ENCODE measurements at regions not wholly inside any gene's neighbourhood (a gene's known extent, or its start where the extent isn't known, plus 50 kb on each side); places are given as distances from the start of the nearest gene placed in this dataset.
"Not testable (repeated sequence)": the region's sequence is repeated elsewhere in the genome, so short reads cannot be mapped to it uniquely, and the experiment has no call there.

- DNase-seq: no peak
These were observed 112.1 kb downstream of the CENPF start for GRCh38 chr1:214715126-214715525.

GRCh38 chr1:214717351-214717750 lies 114.4 kb downstream of the CENPF start:
- no peak for DNase-seq

- DNase-seq: no peak
These were observed 115.7 kb downstream of the CENPF start for GRCh38 chr1:214718724-214719123.

- DNase-seq: no peak
These were observed 116.2 kb downstream of the CENPF start for GRCh38 chr1:214719207-214719606.

GRCh38 chr1:214720561-214720960 lies 117.6 kb downstream of the CENPF start:
- no peak for DNase-seq

GRCh38 chr1:214727274-214727673 lies 124.3 kb downstream of the CENPF start:
- DNase-seq: no peak

GRCh38 chr1:214739621-214740238 lies 136.7 kb downstream of the CENPF start:
- no peak for DNase-seq

- DNase-seq: no peak
These were observed 137.5 kb downstream of the CENPF start for GRCh38 chr1:214740471-214740870.

GRCh38 chr1:214747050-214747635 lies 144.1 kb downstream of the CENPF start:
- DNase-seq: no peak

- DNase-seq: no peak
These were observed 150.3 kb downstream of the CENPF start for GRCh38 chr1:214753236-214753852.

- DNase-seq: no peak
These were observed 158.0 kb downstream of the CENPF start for GRCh38 chr1:214761030-214761429.

- no peak for DNase-seq
These were observed 159.9 kb downstream of the CENPF start for GRCh38 chr1:214762902-214763301.

GRCh38 chr1:214764502-214764901 lies 161.5 kb downstream of the CENPF start:
- DNase-seq: no peak

- DNase-seq: no peak
These were observed 164.2 kb downstream of the CENPF start for GRCh38 chr1:214767221-214767620.

GRCh38 chr1:214769666-214770065 lies 166.7 kb downstream of the CENPF start:
- DNase-seq: not testable (repeated sequence)

- DNase-seq: no peak
These were observed 174.4 kb downstream of the CENPF start for GRCh38 chr1:214777364-214777763.

GRCh38 chr1:214791961-214792360 lies 189.0 kb downstream of the CENPF start:
- no peak for DNase-seq

GRCh38 chr1:214792527-214793186 lies 189.7 kb downstream of the CENPF start:
- no peak for DNase-seq

- DNase-seq: no peak
These were observed 190.7 kb downstream of the CENPF start for GRCh38 chr1:214793708-214794107.

- DNase-seq: no peak
These were observed 198.2 kb downstream of the CENPF start for GRCh38 chr1:214801191-214801590.

- peak; percentile 28 for DNase-seq
These were observed 206.0 kb downstream of the CENPF start for GRCh38 chr1:214808845-214809460.

GRCh38 chr1:214816603-214817002 lies 213.6 kb downstream of the CENPF start:
- no peak for DNase-seq

- DNase-seq: peak; percentile 57
These were observed 220.5 kb downstream of the CENPF start for GRCh38 chr1:214823311-214824117.

All from RPMI8226 (cell line).